Pancreas (tissue), 10 donors: ENCODE measurements at regions not wholly inside any gene's neighbourhood (a gene's known extent, or its start where the extent isn't known, plus 50 kb on each side); places are given as distances from the start of the nearest gene placed in this dataset.

Source experiments
- ATAC-seq, 4 donors: fragments of 200-7000 bp; cut with Tn5 transposase; one replicate each; pipeline versions ENCODE4 v1.8.0 to v1.9.1; 2020; ENCODE audit warnings: mild to moderate bottlenecking in 4 of 4, moderate library complexity in 4 of 4
- DNase-seq, 6 donors: peaks; one replicate each; pipeline ENCODE4 v3.0.0-alpha.2; 2020
- FAIRE-seq: peaks from 2 replicates; lab custom pipeline; 2012; peaks lifted over from hg19 to GRCh38; lab: Jason Lieb, UNC
- H3K27ac ChIP-seq, 4 donors: fragments of 200-600 bp; sonication (generic); 1 replicate in 3 of 4; 2 replicates in 1 of 4; pipeline versions ENCODE4 v1.5.0 to v1.8.0; 2020
- H3K27me3 ChIP-seq, 4 donors: fragments of 200-600 bp; one replicate each; pipeline ENCODE4 v1.8.0; 2021
- H3K36me3 ChIP-seq, 3 donors: fragments of 200-600 bp; sonication (generic) in 1 of 3; one replicate each; pipeline versions ENCODE4 v1.5.0 to v1.8.0; 2020 to 2021
- H3K4me1 ChIP-seq, 3 donors: fragments of 200-600 bp; one replicate each; pipeline ENCODE4 v1.8.0; 2021
- H3K4me3 ChIP-seq, 4 donors: fragments of 200-600 bp; sonication (generic) in 2 of 4; one replicate each; pipeline versions ENCODE4 v1.5.0 to v1.8.0; 2020 to 2021
- H3K9me3 ChIP-seq, 4 donors: fragments of 200-600 bp; one replicate each; pipeline ENCODE4 v1.8.0; 2021
- CTCF ChIP-seq, 4 donors: fragments of 200-600 bp; sonication (generic) in 3 of 4; IDR thresholded peaks; one replicate each; pipeline versions ENCODE4 v1.5.0 to v1.8.0; 2021; ENCODE audit warnings: antibody characterized with exemption in 4 of 4
- WGBS, 2 donors: extraction: QIAGEN DNeasy Blood & Tissue Kit; methylation state at CpG; one replicate each; pipeline ENCODE4 v1.1.7; 2013; 5-methylcytosine and 5-hydroxymethylcytosine counted together
- intact Hi-C, 3 donors: fragments of 100-400 bp; cut with DNase I; formaldehyde crosslinking; loops; one replicate each; pipeline versions ENCODE4 v1.11.1 to v1.14.2; 2022
- donor health status: healthy with polysubstance abuse.
- donor health status: DM: no; HTN: no; CAD: no; lungs with moderate emphysema.
- donor health status: DM: no; HTN: no; CAD: no.
- donor health status: control.
- donor health status: control.
- donor health status: Bipolar disorder and iron deficiency.
- donor health status: DM: yes; HTN: yes; CAD: no.
- donor health status: DM: no; HTN: no; CAD: no.
- donor health status: DM: no; HTN: no; CAD: no.
- donor health status: DM: yes; HTN: yes; CAD: no.

GRCh38 chr6:147823936-147824335 is 315.4 kb downstream of the SAMD5 start:
- Histone ChIP-seq H3K27me3 (no peaks in the 10 kb centered on the region), H3K4me1 (no peaks in the 10 kb centered on the region), H3K36me3 (no peaks in the 10 kb centered on the region), H3K27ac (no peak overlapping the region), H3K9me3 (no peaks in the 10 kb centered on the region), H3K4me3 (no peak overlapping the region)
- ATAC-seq (no peak), DNase-seq (no peak), FAIRE-seq (no peak)
- WGBS, 2 donors, result 73 to 86% methylated on average over 2 of the region's 2 CpGs
- TF ChIP-seq CTCF (IDR thresholded peaks at IDR 0.05), result no peak
- intact Hi-C loops, result no loop called here

- H3K27ac ChIP-seq, result no peak overlapping the region
- no peak for DNase-seq
- 68 to 74% methylated on average over 2 of the region's 2 CpGs for WGBS, 2 donors
- TF ChIP-seq CTCF (IDR thresholded peaks at IDR 0.05), result no peak
- no peak overlapping the region for H3K4me3 ChIP-seq
- H3K36me3 ChIP-seq, result no peaks in the 10 kb centered on the region
- FAIRE-seq, result no peak
- no peak for ATAC-seq
- H3K9me3 ChIP-seq, result no peaks in the 10 kb centered on the region
- intact Hi-C loops, result no loop called here
- H3K27me3 ChIP-seq, result no peaks in the 10 kb centered on the region
- H3K4me1 ChIP-seq, result no peaks in the 10 kb centered on the region
These were observed 317.4 kb downstream of the SAMD5 start for GRCh38 chr6:147825848-147826247.

- 75 to 81% methylated on average over 4 of the region's 4 CpGs for WGBS, 2 donors
- Histone ChIP-seq H3K27ac (no peak overlapping the region), H3K36me3 (no peaks in the 10 kb centered on the region), H3K4me1 (no peaks in the 10 kb centered on the region), H3K27me3 (no peaks in the 10 kb centered on the region), H3K9me3 (no peaks in the 10 kb centered on the region), H3K4me3 (no peak overlapping the region)
- no peak for FAIRE-seq
- no peak for DNase-seq
- no peak for TF ChIP-seq CTCF (IDR thresholded peaks at IDR 0.05)
- intact Hi-C loops, result no loop called here
- ATAC-seq, result no peak
These were observed 318.2 kb downstream of the SAMD5 start for GRCh38 chr6:147826698-147827097.

GRCh38 chr6:147829418-147829817 is 320.9 kb downstream of the SAMD5 start:
- no peaks in the 10 kb centered on the region for H3K27me3 ChIP-seq
- H3K36me3 ChIP-seq, result no peaks in the 10 kb centered on the region
- H3K4me1 ChIP-seq, result no peaks in the 10 kb centered on the region
- no peaks in the 10 kb centered on the region for H3K9me3 ChIP-seq
- intact Hi-C loops, result no loop called here
- ATAC-seq, result no peak
- no peak overlapping the region for H3K4me3 ChIP-seq
- DNase-seq, result no peak
- no peak for TF ChIP-seq CTCF (IDR thresholded peaks at IDR 0.05)
- FAIRE-seq, result no peak
- 93 to 96% methylated on average over 1 of the region's 1 CpG for WGBS, 2 donors
- H3K27ac ChIP-seq, result no peak overlapping the region

GRCh38 chr6:147829835-147830234 is 321.3 kb downstream of the SAMD5 start:
- Histone ChIP-seq H3K27me3 (no peaks in the 10 kb centered on the region), H3K36me3 (no peaks in the 10 kb centered on the region), H3K4me3 (no peak overlapping the region), H3K27ac (no peak overlapping the region), H3K4me1 (no peaks in the 10 kb centered on the region), H3K9me3 (no peaks in the 10 kb centered on the region)
- no peak for ATAC-seq
- DNase-seq, result no peak
- FAIRE-seq, result no peak
- intact Hi-C loops, result no loop called here
- TF ChIP-seq CTCF (IDR thresholded peaks at IDR 0.05), result no peak
